Left renal cortex interstitium (tissue), 4 donors: ENCODE measurements at regions not wholly inside any gene's neighbourhood (a gene's known extent, or its start where the extent isn't known, plus 50 kb on each side); places are given as distances from the start of the nearest gene placed in this dataset.
"Not testable (repeated sequence)": the region's sequence is repeated elsewhere in the genome, so short reads cannot be mapped to it uniquely, and the experiment has no call there.

Experiments used
- DNase-seq, 4 donors: peaks; one replicate each; pipeline ENCODE4 v3.0.0-alpha.2; 2013; ENCODE audit warnings: low read depth in 4 of 4, low spot score in 2 of 4, missing footprints in 1 of 4

DNA sequence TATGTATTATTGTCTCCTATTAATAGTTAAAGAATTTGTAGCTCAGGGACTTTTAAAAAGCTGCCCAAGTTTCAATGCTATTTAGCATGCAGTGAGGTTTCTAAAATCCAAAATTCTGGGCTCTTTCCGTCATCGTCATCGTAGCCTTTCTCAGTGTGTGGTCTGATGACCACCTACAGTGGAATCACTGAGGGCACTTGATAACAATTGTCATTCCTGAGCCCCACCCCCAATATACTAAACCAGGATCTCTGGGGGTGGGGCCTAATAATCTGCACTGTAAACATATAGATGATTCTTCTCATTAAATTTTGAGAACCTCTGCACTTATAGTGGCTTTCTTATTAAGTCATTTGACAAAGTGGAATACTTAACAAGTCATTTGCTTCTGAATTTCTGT, 674.8 kb downstream of the PLPP3 start:
- no peak for DNase-seq

DNA sequence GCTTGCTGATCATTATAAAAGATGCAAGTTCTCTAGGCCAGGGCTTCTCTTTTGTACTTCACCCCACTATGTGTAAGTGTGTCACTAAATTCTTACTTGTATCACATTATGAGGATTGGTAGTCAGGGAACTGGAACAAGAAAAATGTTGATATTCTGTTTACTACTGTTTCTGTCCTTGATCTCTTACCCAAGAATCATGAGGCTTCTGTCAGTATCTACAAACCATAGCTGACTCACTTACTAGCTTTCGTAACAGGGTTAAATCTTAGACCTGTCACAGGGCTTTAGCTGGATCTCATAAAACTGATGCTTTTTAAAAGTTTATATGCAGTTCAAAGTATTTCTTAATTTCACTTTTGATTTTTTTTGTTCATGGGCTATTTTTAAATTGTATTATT, 681.2 kb downstream of the PLPP3 start:
- DNase-seq, result no peak

DNA sequence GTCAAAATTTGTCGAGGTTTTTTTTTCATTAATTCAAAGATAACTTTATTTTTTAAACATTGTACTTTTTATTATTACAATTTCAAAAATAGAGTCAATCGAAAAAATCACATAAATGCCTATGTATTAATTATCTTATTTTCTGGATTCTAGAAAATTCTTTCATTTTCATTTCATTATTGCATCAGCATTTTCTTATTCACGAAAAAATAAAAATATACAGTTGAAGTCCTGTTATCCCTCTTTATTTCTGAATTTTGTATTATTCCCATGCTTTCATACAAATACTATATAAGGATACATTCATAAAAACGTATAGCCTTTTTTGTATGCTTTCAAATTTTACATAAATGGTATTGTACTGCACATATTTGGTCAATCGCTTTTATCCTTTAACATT, 681.0 kb upstream of the USP24 start:
- no peak for DNase-seq

DNA sequence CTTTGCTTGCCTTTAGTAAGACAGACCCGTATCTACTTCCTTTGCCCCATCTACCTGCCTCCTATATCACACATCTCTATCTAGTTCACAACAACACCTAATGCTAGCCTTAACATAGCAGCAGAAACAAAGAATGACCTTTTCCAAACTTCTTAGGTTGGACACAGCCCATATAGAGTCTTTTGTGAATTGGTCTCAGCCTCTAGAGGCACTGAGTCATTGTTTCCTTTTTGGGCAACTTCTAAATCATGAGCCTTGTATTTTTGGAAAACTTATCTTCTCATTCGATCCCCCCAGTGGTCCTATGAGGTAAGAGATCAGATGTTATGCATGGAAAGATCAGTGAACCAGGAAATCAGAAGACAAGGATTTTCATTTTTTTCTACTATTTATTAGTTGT, 679.4 kb upstream of the USP24 start:
- no peak for DNase-seq

DNA sequence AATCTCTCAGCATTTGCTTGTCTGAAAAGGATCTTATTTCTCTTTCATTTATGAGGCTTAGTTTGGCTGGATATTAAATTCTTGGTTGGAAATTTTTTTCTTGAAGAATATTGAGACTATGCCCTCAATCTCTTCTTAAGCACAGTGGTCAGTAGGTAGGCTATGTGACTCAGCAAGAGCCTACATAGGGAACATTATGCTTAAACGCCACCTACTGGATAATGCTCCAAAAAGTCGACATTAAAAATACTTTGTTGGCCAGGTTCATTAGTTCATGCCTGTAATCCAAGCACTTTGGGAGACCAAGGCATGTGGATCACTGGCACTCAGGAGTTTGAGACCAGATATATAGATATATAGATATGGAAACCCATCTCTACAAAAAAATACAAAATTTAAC, 678.0 kb upstream of the USP24 start:
- DNase-seq, result no peak

DNA sequence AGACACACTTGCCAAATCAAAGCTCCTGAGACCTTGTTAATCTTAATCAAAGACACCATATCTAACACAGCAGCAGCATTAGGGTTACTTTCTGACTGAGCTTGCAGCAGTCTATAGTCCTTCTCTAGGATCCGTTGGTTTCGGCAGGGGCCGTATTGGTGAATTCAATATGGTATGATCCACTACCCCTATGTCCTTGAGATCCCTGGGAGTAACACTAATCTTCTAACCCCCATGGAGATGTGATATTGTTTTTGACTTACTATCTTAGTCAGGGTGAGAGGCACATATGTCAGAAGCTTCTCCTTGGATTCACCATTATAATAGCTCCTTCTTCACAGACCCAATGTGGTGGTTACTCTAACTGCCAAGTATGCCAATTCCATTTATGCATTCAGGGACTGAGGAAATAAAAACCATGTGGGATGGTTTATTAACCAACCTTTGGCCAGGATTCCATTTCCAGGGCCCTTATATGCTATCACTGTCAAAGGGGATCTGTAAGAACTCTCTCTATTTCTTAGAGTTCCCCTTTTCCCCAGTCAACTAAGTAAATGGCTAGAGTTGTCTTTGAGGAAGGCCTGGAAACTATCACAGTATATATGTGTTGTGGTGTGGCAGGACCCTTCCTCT, 673.6 kb upstream of the USP24 start:
- no peak for DNase-seq

DNA sequence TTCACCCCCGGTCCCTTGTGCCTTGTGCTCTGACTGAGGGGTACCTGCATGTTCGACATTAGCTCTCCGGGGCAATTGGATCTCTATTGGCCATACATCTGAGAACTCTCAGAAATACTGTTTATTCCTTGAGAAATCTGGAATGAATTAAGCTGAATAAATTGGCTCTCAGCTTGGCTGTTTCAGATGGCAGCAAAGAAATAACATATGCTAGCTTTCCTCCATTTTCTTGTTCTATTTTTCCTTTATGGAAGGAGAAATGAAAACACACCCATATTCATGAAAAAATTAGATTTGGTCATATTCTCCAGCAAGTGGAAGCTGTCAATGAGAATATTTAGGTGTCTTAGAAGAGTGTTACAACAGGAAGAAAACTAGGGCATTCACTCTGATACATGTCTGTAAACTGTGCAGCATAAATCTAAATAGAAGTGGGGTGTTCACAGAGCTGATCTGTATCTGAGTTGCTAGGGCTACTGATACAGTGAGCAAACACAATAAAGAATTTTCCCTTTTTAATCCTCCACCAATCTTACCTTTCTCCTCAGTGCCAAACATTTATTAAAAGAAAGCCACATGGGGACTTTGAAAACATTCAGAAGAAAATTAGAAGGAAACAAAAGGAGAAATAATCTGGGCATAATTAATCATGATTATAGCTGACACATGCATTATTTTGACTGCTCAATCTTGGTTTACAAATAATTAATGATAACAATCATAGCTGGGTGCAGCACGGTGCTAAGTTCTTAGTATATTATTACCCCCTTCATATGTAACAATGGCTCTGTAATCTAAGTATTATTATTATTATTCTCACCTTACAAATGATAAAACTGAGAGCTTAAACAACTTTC, 671.9 kb upstream of the USP24 start:
- DNase-seq, result no peak

DNA sequence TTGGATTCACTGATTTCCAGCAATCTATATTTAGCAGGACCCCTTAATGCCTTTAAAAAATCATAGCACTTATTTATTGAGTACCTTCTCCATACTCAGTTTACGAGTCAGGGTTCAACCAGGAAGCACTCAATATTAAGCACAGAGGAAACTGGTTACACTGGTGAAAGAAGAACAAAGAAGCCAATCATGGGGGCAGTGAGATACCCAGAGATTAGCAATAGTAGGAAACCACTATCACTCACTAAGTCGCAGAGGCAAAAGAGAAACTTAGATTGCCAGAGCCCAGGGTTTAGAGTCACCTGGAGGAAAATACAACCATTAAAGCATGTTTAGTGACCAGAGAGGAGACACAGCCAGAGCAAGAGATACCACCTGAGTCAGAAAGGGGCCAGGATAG, 670.5 kb upstream of the USP24 start:
- no peak for DNase-seq

DNA sequence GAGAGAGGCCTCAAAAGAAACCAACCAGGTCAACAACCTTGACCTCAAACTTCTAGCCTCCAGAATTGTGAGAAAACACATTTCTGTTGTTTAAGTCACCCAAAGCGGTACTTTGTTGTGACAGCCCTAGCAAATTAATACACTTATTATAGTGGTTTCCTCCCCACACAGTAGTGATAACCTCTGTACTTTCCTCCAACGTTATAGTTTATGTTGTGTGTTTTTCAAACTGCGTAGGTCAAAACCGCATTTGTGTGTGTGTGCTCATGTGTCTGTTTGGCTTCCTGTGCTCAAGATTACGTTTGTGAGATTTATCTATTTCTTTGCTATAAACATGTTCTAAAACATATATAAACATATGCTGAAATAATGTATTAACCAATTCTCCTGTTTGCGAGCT, 667.8 kb upstream of the USP24 start:
- no peak for DNase-seq

DNA sequence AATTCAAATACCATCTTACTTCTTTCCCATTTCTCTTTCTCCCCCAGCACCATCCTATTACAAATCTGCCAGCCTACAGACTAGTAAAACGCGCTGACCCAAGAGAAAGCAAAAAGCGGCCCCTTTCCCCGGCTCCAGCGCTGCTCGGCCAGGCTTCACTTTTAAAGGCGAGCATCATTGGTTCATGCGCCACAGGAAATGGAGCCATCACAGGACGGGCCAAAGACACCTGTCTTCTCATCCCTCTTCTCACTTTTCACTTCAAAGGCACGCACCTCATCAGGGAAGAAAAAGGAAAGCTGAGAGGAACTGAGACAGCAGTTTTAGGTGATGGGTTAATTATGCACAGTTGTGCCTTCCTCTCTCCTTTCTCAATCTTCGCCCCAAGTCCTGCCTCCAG, 664.2 kb upstream of the USP24 start:
- no peak for DNase-seq

DNA sequence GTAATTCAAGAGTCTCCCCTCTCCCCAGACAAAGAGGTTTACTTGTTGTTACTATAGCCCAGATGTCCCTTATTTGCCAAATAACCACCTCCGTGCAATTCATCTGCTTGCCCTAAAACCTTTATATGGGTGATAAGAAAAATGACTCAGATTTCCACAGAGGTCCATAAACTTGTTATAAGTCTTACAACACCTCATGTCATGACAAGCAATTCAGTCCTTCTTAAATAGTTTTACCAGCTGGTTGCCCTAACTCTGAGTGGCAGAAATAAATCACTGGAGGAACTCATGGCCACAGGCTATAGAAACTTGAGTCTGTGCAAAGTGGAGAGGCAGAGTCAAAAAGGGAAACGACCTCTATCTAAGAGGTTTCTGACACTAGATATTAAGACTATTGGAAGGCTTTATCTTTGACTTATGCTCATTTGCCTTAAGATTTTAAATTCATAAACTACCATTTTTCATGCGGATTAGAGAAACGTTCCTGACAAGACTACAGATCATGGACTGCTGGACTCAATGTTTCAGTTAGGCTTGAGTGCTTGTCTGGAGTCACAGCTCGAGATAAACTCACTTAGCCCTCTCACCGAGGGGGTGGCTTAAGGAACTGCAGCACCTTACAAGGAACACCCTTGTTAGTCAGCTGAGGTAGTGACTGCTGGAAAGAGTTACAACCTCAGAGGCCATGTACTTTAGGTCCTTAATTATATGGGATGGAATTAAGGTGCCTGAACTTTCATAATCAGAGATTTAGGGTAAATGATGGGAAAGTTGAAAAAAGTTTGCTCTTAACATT, 662.5 kb upstream of the USP24 start:
- no peak for DNase-seq

DNA sequence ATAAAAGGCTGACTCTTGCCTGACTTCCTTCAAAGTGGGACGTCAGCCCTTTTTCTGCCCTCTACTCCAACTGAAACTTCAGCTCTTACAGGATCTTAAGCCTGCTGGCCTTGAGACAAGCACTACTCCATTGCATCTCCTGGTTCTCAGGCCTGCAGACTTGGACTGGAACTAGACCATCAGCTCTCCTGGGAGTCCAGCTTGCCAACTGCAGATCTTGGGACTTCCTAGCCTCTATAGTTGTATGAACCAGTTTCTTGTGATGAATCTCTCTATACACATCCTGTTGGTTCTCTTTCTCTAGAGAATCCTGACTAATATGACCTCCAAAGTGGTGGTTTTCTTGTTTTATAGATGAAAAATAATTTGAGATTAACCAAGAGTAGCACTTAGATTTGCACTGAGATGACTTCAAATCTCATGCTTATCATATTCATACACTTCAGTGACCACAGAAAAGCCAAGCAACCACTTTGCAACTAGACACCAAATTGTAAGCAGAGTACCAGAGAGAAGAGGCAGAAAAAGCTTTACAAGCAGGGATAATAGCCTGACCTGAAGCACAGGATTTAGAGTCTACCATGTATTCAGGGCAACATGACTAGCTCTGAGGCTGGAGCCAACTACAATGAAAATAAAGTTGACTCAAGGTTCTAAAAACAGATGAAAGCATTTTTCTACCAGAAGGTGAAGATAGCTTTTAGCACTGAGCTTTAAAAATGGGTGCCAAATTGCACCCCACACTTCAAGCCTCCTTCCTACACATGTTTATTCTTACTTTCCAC, 661.3 kb upstream of the USP24 start:
- DNase-seq, result no peak

DNA sequence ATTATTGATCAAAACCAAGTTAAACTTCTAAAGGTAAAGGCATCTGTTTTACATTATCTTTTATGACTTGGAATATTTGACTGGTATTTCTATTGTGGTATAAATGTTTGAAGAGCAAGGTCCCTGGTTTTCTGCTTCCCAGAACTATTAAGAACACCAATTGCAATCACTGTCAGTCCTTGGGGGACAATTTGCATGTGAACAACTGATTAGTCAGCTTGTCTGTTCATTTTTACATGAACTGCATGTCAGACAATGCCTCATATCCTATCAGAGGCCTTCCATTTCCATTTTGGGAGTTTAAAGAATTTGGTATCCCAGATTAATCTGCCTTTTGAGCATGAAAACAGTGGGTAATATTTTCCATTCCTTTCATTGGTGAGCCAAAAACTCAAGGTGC, 654.9 kb upstream of the USP24 start:
- DNase-seq, result no peak

DNA sequence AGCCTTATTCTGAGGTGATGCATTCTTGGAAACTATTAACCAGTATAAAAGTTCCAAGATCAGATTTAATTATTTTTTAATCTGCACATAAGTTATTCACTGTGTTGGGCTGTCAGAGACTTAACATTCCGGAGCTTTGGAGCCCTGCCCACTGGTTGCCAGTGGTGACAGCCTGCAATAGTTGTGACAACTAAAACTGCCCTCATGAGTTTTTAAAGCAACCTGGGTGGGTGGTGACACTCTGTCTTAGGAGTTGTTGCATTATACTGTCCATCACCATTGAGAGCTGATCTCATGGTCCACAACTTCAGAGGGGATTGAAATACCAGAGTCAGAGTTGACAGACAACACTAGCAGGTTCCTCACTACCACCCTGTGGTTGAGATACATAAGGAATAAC, 653.9 kb upstream of the USP24 start:
- peak in 1 of 4 donors; percentile 52 for DNase-seq

DNA sequence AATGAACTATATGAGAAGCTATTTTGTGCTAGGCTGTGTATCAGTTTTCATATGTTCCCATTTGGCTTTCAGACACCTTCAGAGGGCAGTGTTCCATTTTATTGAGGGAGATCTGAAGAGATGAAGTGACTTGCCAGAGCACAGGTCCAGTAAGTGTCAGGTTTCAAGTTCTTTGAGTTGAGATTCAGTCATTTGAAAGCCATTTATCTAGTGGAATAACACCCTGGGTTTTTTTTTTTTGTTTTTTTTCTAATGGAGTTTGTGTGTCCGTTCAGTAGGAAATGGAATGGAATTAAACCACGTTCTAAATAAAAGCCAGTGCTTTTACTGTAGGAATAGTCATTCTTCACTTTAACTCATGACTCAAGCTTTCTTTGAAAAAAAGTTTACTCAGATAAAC, 652.9 kb upstream of the USP24 start:
- no peak for DNase-seq

DNA sequence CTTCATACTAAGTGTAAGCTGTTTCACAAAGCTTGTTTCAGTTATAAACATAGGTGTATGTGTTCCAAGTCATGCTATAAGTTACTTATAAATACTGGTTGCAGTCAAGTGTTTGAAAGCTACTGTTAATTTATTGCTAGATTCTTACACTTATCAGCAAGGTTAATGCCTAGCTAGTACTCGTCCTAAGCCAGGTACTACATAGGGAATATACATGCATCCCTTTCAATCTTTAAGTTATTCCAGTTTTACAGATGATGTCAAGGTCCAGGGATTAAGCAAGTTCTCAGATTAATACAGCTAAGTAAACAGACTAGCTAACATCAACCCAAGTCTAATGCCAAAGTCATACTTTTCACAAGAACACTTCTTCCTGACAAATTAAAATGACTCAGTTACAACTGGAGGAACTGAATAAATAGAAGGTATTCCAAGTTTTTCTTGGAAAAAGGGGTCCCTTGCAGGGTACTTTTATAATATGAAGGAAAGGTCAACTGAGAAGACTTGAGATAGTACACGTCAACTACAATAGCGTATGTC, 652.2 kb upstream of the USP24 start:
- no peak for DNase-seq

DNA sequence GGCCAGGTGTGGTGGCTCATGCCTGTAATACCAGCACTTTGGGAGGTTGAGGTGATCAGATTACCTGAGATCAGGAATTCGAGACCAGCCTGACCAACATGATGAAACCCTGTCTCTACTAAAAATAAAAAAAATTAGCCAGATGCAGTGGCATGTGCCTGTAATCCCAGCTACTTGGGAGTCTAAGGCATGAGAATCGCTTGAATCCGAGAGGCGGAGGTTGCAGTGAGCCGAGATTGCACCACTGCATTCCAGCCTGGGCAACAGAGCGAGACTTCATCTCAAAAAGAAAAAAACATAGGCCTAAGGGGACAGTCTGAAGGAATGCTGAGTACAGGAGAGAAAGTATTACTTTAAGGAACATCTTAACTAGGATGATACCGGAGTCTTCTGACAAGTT, 650.6 kb upstream of the USP24 start:
- DNase-seq, result not testable (repeated sequence)

DNA sequence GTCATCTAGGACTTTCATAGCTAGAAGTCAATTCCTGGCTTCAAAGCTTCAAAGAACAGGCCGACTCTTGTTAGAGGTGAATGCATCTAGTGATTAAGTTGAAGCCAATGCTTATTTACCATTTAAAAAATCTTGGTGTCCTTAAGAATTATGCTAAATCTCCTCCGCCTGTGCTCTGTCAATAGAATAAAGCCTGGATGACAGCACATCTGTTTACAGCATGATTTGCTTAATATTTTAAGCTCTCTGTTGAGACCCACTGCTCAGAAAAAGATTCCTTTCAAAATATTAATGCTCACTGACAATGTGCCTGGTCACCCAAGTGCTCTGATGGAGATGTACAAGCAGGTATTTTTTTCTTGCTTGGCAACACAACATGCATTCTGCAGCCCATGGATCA, 649.1 kb upstream of the USP24 start:
- DNase-seq, result no peak

DNA sequence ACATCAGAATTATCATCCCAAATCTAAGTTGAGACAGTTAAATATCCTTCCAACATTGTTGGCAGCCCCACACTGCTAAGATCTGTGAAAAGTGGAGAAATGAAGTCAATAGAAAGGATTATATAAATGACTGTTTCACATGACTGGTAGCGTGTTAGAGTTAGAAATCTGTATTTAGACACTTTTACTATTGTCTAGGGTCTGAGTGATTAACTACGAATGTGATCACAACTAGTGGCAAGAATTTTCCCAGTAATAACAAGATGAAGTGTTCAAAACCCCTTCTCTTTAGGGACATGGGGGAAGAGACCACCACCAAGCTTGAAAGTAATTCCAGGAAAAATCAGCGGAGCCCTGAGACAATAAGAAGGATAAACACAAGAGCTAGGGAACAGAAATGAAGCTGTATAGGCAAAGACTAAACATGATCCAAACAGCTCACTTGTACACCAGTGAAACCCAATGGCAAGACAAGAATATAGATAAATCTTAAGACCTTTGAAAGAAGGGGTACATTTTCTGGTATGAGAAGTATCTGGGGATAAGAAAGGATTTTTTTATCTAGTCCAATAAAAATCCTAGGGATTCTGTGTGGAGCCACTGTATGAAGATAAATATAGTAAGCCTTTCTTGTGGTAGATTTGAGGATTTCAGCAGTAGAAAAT, 646.6 kb upstream of the USP24 start:
- no peak for DNase-seq
